ENCODE measurements at regions not wholly inside any gene's neighbourhood (a gene's known extent, or its start where the extent isn't known, plus 50 kb on each side); places are given as distances from the start of the nearest gene placed in this dataset.

GRCh38 chr21:28086861-28087581 is 905.7 kb downstream of the LTN1 start:
- no peak for DNase-seq (ENCODE audit: extremely low read depth, insufficient read length)
- no peaks in the 10 kb centered on the region for H3K36me3 ChIP-seq (ENCODE audit: control insufficient read depth, insufficient read depth, low read length)
- TF ChIP-seq, protein P1, sequence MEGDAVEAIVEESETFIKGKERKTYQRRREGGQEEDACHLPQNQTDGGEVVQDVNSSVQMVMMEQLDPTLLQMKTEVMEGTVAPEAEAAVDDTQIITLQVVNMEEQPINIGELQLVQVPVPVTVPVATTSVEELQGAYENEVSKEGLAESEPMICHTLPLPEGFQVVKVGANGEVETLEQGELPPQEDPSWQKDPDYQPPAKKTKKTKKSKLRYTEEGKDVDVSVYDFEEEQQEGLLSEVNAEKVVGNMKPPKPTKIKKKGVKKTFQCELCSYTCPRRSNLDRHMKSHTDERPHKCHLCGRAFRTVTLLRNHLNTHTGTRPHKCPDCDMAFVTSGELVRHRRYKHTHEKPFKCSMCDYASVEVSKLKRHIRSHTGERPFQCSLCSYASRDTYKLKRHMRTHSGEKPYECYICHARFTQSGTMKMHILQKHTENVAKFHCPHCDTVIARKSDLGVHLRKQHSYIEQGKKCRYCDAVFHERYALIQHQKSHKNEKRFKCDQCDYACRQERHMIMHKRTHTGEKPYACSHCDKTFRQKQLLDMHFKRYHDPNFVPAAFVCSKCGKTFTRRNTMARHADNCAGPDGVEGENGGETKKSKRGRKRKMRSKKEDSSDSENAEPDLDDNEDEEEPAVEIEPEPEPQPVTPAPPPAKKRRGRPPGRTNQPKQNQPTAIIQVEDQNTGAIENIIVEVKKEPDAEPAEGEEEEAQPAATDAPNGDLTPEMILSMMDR (IDR thresholded peaks at IDR 0.05; ENCODE audit: insufficient read depth, low read length, poor library complexity, severe bottlenecking), result no peak
- no peak overlapping the region for H3K4me3 ChIP-seq (replicated peaks; ENCODE audit: low read depth, low read length)
- no peaks in the 10 kb centered on the region for H3K27me3 ChIP-seq (replicated peaks; ENCODE audit: control insufficient read depth, insufficient read depth, low read length)

- TF ChIP-seq, protein P1 (IDR thresholded peaks at IDR 0.05; ENCODE audit: insufficient read depth, low read length, poor library complexity, severe bottlenecking), result no peak
- Histone ChIP-seq H3K27me3 (replicated peaks; ENCODE audit: control insufficient read depth, insufficient read depth, low read length) (no peaks in the 10 kb centered on the region), H3K4me3 (replicated peaks; ENCODE audit: low read depth, low read length) (no peak overlapping the region), H3K36me3 (ENCODE audit: control insufficient read depth, insufficient read depth, low read length) (no peaks in the 10 kb centered on the region)
- no peak for DNase-seq (ENCODE audit: extremely low read depth, insufficient read length)
Observed at GRCh38 chr21:28084951-28085350, 907.7 kb downstream of the LTN1 start.

DNA sequence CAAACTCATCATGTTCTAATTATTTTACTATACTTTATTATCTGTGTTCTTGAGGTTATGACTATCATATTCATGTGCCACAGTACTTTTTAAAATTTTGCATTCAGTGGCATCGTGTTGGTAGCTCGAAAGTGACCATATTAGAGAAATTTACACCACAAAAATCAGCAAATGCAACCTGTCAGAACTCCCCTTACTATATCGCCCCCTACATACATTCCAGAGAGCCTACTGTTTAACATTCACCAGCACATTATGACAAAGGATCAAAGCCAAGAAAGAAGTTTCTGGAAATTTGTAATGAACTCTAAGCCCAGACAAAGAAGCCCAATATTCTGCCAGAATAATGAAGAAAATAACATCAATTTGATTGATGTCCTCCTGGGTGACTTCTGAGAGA is 909.3 kb downstream of the LTN1 start:
- Histone ChIP-seq H3K36me3 (ENCODE audit: control insufficient read depth, insufficient read depth, low read length) (no peaks in the 10 kb centered on the region), H3K4me3 (replicated peaks; ENCODE audit: low read depth, low read length) (no peak overlapping the region), H3K27me3 (replicated peaks; ENCODE audit: control insufficient read depth, insufficient read depth, low read length) (no peaks in the 10 kb centered on the region)
- DNase-seq (ENCODE audit: extremely low read depth, insufficient read length), result no peak
- TF ChIP-seq, protein P1 (IDR thresholded peaks at IDR 0.05; ENCODE audit: insufficient read depth, low read length, poor library complexity, severe bottlenecking), result no peak

- H3K36me3 ChIP-seq (ENCODE audit: control insufficient read depth, insufficient read depth, low read length), result no peaks in the 10 kb centered on the region
- no peak for DNase-seq (ENCODE audit: extremely low read depth, insufficient read length)
- no peak overlapping the region for H3K4me3 ChIP-seq (replicated peaks; ENCODE audit: low read depth, low read length)
- H3K27me3 ChIP-seq (replicated peaks; ENCODE audit: control insufficient read depth, insufficient read depth, low read length), result no peaks in the 10 kb centered on the region
- TF ChIP-seq, protein P1 (IDR thresholded peaks at IDR 0.05; ENCODE audit: insufficient read depth, low read length, poor library complexity, severe bottlenecking), result no peak
Observed at GRCh38 chr21:28078126-28078525, 914.6 kb downstream of the LTN1 start.

GRCh38 chr21:28074676-28075075 is 918.0 kb downstream of the LTN1 start:
- TF ChIP-seq, protein P1 (IDR thresholded peaks at IDR 0.05; ENCODE audit: insufficient read depth, low read length, poor library complexity, severe bottlenecking), result no peak
- H3K36me3 ChIP-seq (ENCODE audit: control insufficient read depth, insufficient read depth, low read length), result no peaks in the 10 kb centered on the region
- H3K4me3 ChIP-seq (replicated peaks; ENCODE audit: low read depth, low read length), result no peak overlapping the region
- no peak for DNase-seq (ENCODE audit: extremely low read depth, insufficient read length)
- H3K27me3 ChIP-seq (replicated peaks; ENCODE audit: control insufficient read depth, insufficient read depth, low read length), result no peaks in the 10 kb centered on the region

DNA sequence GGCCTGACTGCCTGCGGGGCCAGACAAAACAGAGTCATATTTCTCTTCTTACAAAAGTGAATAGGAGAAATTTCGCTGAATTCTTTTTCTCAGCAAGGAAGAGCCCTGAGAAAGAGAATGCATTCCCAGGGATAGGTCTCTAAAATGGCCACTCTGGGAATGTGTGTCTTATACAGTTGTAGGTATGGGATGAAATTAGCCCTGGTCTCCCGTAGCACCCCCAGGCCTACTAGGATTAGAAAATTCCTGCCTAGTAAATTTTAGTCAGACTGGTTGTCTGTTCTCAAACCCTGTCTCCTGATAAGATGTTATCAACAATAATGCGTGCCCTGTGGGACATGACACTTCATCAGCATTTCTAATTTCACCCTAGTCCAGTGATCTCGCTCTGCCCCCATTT is 920.1 kb downstream of the LTN1 start:
- Histone ChIP-seq H3K36me3 (ENCODE audit: control insufficient read depth, insufficient read depth, low read length) (no peaks in the 10 kb centered on the region), H3K4me3 (replicated peaks; ENCODE audit: low read depth, low read length) (no peak overlapping the region), H3K27me3 (replicated peaks; ENCODE audit: control insufficient read depth, insufficient read depth, low read length) (no peaks in the 10 kb centered on the region)
- TF ChIP-seq, protein P1 (IDR thresholded peaks at IDR 0.05; ENCODE audit: insufficient read depth, low read length, poor library complexity, severe bottlenecking), result no peak
- no peak for DNase-seq (ENCODE audit: extremely low read depth, insufficient read length)
